ENCODE measurements at regions not wholly inside any gene's neighbourhood (a gene's known extent, or its start where the extent isn't known, plus 50 kb on each side); places are given as distances from the start of the nearest gene placed in this dataset.
"Not testable (repeated sequence)": the region's sequence is repeated elsewhere in the genome, so short reads cannot be mapped to it uniquely, and the experiment has no call there.

DNA sequence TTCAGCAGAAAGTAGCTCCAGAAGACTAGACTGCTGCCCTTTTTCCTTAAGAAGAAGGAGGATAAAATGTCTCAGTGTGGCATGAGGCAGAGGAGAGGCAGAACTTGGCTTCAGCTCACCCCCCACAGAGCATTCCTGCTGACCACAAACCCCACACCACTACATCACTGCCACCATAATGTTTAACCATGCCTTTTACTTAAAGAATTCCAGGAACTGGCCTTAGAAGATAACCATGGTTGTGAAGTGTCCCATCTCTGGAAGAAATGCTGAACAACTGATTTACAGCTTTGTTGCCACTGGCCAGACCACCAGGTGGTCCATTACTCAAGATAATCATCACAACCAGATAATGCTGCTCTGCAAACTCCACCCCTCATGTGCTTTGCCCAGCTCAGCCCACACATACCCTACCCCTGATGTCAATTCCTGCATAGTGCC lies 154.1 kb downstream of the CD24 start:
- DNase-seq = no peak
- H3K4me3 Mint-ChIP-seq = no peak overlapping the region
- H3K27me3 Mint-ChIP-seq = peaks cover 2% of the 10 kb centered on the region
- H3K27ac Mint-ChIP-seq = no peak overlapping the region
- ChIA-PET POLR2A (no interaction called here), CTCF (no interaction called here)
- H3K36me3 Mint-ChIP-seq (ENCODE audit: low read depth) = no peaks in the 10 kb centered on the region
- H3K4me1 Mint-ChIP-seq = no peaks in the 10 kb centered on the region
- no peaks in the 10 kb centered on the region for H3K9me3 Mint-ChIP-seq

DNA sequence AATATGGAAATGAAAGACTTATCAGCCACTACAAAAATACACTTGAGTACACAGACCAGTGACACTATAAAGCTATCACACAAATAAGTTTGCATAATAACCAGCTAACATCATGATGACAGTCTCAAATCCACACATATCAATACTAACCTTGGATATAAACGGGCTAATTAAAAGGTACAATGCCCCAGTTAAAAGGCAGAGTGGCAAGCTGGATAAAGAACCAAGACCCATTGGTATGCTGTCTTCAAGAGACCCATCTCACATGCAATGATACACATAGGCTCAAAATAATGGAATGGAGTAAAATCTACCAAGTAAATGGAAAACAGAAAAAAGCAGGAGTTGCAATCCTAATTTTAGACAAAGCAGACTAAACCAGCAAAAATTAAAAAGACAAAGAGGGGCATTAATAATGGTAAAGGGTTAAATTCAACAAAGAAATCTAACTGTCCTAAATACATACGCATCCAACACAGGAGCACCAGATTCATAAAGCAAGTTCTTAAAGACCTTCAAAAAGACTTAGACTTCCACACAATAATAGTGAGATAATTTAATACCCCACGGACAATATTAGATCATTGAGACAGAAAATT lies 163.3 kb downstream of the CD24 start:
- H3K9me3 Mint-ChIP-seq = peaks cover 42% of the 10 kb centered on the region
- H3K4me3 Mint-ChIP-seq = no peak overlapping the region
- ChIA-PET CTCF (no interaction called here), POLR2A (no interaction called here)
- peaks cover 24% of the 10 kb centered on the region for H3K27me3 Mint-ChIP-seq
- H3K36me3 Mint-ChIP-seq (ENCODE audit: low read depth) = peaks cover 2% of the 10 kb centered on the region
- H3K27ac Mint-ChIP-seq = no peak overlapping the region
- no peaks in the 10 kb centered on the region for H3K4me1 Mint-ChIP-seq
- DNase-seq = no peak

- POLR2A ChIA-PET = no interaction called here
- no peak overlapping the region for H3K27ac Mint-ChIP-seq
- H3K4me1 Mint-ChIP-seq = no peaks in the 10 kb centered on the region
- DNase-seq = no peak
- peaks cover 24% of the 10 kb centered on the region for H3K27me3 Mint-ChIP-seq
- CTCF ChIA-PET = no interaction called here
- peaks cover 42% of the 10 kb centered on the region for H3K9me3 Mint-ChIP-seq
- peaks cover 2% of the 10 kb centered on the region for H3K36me3 Mint-ChIP-seq (ENCODE audit: low read depth)
- H3K4me3 Mint-ChIP-seq = no peak overlapping the region
Measured at GRCh38 chr6:106808758-106809157, 165.8 kb downstream of the CD24 start.

DNA sequence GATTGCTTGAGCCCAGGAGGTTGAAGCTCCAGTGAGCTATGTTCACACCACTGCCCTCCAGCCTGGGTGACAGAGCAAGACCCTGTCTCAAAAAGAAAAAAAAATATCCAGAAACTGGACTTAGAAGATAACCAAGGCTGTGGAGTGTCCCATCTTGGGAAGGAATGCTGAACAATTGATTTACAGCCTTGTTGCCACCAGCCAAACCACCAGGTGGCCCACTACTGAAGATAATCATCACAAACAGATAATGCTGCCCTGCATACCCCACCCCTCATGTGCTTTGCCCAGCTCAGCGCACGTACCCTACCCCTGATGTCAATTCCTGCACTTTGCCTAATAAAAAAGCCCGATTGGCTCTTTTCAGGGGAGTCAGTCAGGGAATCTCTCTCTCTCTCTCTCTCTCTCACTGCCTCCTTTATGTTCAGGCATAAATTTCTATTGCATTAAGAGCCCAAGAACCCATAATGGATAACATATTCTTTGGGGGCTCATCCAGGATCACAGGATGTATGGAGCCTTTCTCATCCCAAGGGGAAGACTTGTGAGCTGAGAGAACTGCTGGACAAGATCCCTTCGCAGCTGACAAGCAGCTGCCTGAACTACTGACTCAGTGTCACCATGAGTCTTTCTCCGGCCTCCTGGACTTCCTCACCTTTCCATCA lies 166.4 kb downstream of the CD24 start:
- H3K9me3 Mint-ChIP-seq = peaks cover 42% of the 10 kb centered on the region
- POLR2A ChIA-PET = no interaction called here
- H3K36me3 Mint-ChIP-seq (ENCODE audit: low read depth) = peaks cover 2% of the 10 kb centered on the region
- H3K4me1 Mint-ChIP-seq = no peaks in the 10 kb centered on the region
- no peak overlapping the region for H3K4me3 Mint-ChIP-seq
- H3K27me3 Mint-ChIP-seq = peaks cover 18% of the 10 kb centered on the region
- DNase-seq = no peak
- H3K27ac Mint-ChIP-seq = no peak overlapping the region
- CTCF ChIA-PET = no interaction called here

DNA sequence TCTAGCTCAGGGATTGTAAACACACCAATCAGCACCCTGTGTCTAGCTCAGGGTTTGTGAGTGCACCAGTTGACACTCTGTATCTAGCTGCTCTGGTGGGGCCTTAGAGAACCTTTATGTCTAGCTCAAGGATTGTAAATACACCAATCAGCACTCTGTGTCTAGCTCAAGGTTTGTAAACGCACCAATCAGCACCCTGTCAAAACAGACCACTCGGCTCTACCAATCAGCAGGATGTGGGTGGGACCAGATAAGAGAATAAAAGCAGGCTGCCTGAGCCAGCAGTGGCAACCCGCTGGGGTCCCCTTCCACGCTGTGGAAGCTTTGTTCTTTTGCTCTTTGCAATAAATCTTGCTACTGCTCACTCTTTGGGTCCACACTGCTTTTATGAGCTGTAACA lies 168.3 kb downstream of the CD24 start:
- H3K4me3 Mint-ChIP-seq; H3K36me3 Mint-ChIP-seq (ENCODE audit: low read depth); H3K27ac Mint-ChIP-seq; DNase-seq; POLR2A ChIA-PET; H3K27me3 Mint-ChIP-seq; H3K4me1 Mint-ChIP-seq: not testable (repeated sequence)
- peaks cover 30% of the 10 kb centered on the region for H3K9me3 Mint-ChIP-seq
- CTCF ChIA-PET = interaction anchor here (0.9 kb wide), 1 partner anchor 9 kb away, joined by 3 read pairs; no protein-coding TSS in a partner anchor

DNA sequence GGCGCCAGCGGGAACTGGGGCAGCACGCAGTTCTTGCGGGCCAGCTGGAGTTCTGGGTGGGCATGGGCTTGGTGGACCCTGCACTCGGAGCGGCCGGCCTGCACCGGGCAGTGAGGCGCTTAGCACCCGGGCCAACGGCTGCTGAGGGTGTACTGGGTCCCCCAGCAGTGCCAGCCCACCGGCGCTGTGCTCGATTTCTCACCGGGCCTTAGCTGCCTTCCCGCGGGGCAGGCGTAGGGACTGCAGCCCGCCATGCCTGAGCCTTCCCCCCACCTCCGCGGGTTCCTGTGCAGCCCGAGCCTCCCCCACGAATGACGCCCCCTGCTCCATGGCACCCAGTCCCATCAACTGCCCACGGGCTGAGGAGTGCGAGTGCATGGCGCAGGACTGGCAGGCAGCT lies 168.8 kb downstream of the CD24 start:
- Mint-ChIP-seq H3K4me3 (no peak overlapping the region), H3K9me3 (peaks cover 25% of the 10 kb centered on the region), H3K27ac (no peak overlapping the region), H3K4me1 (no peaks in the 10 kb centered on the region), H3K27me3 (peaks cover 5% of the 10 kb centered on the region), H3K36me3 (ENCODE audit: low read depth) (no peaks in the 10 kb centered on the region)
- CTCF ChIA-PET = interaction anchor here (0.9 kb wide), 1 partner anchor 8 kb away, joined by 3 read pairs; no protein-coding TSS in a partner anchor
- POLR2A ChIA-PET = no interaction called here
- DNase-seq = no peak

- Mint-ChIP-seq H3K4me3 (no peak overlapping the region), H3K27ac (no peak overlapping the region), H3K36me3 (ENCODE audit: low read depth) (no peaks in the 10 kb centered on the region), H3K9me3 (peaks cover 19% of the 10 kb centered on the region), H3K27me3 (peaks cover 7% of the 10 kb centered on the region), H3K4me1 (peaks cover 1% of the 10 kb centered on the region)
- POLR2A ChIA-PET = no interaction called here
- DNase-seq = no peak
- CTCF ChIA-PET = no interaction called here
Measured at GRCh38 chr6:106804346-106805335, 169.9 kb downstream of the CD24 start.

DNA sequence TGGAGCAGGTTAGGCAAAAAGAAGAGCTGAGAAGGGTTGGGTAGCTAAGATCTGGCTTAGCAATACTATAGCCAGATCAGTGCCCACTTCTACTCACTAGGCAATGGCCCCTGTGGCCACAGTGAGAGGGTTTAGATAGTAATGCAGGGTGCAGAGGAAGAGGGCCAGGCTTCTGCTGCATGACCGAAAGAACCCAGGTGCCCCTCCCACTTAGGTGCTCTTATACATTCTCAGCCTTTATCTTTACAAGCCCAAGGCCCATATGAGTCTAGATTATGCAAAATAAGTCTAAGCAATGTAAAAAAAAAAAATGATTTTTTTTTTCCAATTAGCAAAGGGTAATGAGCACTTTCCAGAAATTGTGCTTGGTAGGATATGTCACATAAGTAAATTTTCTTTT lies 171.3 kb downstream of the CD24 start:
- no peak for DNase-seq
- Mint-ChIP-seq H3K27me3 (peaks cover 6% of the 10 kb centered on the region), H3K4me1 (peaks cover 8% of the 10 kb centered on the region), H3K27ac (no peak overlapping the region), H3K4me3 (no peak overlapping the region), H3K36me3 (ENCODE audit: low read depth) (no peaks in the 10 kb centered on the region), H3K9me3 (peaks cover 7% of the 10 kb centered on the region)
- CTCF ChIA-PET = interaction anchor here (1.0 kb wide), 1 partner anchor 13 kb away, joined by 3 read pairs; no protein-coding TSS in a partner anchor
- POLR2A ChIA-PET = interaction anchor here (0.6 kb wide), 1 partner anchor 147 kb away, joined by 3 read pairs; no protein-coding TSS in a partner anchor

DNA sequence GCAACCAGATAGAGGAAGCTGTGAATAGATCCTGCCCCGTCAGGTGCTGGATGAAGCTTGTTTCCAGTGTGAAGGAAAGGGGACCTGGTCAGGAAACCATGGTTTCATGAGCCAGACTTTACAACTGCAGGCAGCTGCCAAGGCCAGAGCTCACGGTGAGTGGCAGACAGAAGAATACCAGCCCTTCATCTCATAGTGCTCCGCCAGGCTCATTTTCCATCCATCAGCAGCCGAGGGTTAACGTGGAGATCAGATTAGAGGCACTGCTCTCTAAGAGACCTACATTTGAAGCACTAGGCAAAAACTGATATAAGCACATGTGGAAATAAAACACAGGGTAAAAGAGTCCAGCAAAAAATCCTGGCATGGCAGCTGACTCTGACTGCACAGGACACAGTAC lies 172.4 kb downstream of the CD24 start:
- no peak overlapping the region for H3K4me3 Mint-ChIP-seq
- peaks cover 3% of the 10 kb centered on the region for H3K9me3 Mint-ChIP-seq
- H3K36me3 Mint-ChIP-seq (ENCODE audit: low read depth) = no peaks in the 10 kb centered on the region
- H3K27ac Mint-ChIP-seq = no peak overlapping the region
- no peak for DNase-seq
- H3K27me3 Mint-ChIP-seq = peaks cover 13% of the 10 kb centered on the region
- CTCF ChIA-PET = interaction anchor here (1.0 to 1.3 kb wide), 3 partner anchors 9 to 296 kb away, joined by 3 read pairs; no protein-coding TSS in a partner anchor
- POLR2A ChIA-PET = no interaction called here
- peaks cover 8% of the 10 kb centered on the region for H3K4me1 Mint-ChIP-seq

GRCh38 chr6:106801256-106801655 lies 171.9 kb downstream of the QRSL1 start:
- no peak for DNase-seq
- Mint-ChIP-seq H3K27ac (no peak overlapping the region), H3K27me3 (peaks cover 13% of the 10 kb centered on the region), H3K4me1 (peaks cover 8% of the 10 kb centered on the region), H3K9me3 (no peaks in the 10 kb centered on the region), H3K4me3 (no peak overlapping the region), H3K36me3 (ENCODE audit: low read depth) (no peaks in the 10 kb centered on the region)
- ChIA-PET POLR2A (no interaction called here), CTCF (interaction anchor here (1.3 kb wide), 1 partner anchor 9 kb away, joined by 3 read pairs; no protein-coding TSS in a partner anchor)

DNA sequence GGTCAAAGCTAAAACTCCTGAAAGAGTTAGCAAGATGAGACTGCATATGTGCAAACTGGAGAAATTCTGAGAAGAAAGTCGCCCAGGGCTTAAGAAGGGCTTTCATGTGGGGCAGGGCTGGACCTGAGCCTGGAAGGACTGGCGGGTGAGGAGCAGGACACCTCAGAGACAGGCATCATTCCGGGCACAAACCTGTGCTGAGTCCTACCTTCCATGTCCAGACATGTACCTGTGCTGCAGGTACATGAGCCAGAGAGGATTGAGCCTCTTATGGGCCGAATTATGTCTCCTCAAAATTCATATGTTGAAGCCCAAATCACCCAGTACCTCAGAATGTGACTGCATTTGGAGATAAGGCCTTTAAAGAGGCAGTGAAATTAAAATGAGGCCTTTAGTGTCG lies 171.0 kb downstream of the QRSL1 start:
- Mint-ChIP-seq H3K9me3 (no peaks in the 10 kb centered on the region), H3K36me3 (ENCODE audit: low read depth) (no peaks in the 10 kb centered on the region)
- CTCF ChIA-PET = no interaction called here

GRCh38 chr6:106799031-106799894 lies 169.9 kb downstream of the QRSL1 start:
- H3K4me1 Mint-ChIP-seq = peaks cover 8% of the 10 kb centered on the region
- peak; percentile 10 for DNase-seq
- no peaks in the 10 kb centered on the region for H3K9me3 Mint-ChIP-seq
- CTCF ChIA-PET = no interaction called here
- H3K27me3 Mint-ChIP-seq = peaks cover 25% of the 10 kb centered on the region
- no peaks in the 10 kb centered on the region for H3K36me3 Mint-ChIP-seq (ENCODE audit: low read depth)
- H3K4me3 Mint-ChIP-seq = no peak overlapping the region
- no peak overlapping the region for H3K27ac Mint-ChIP-seq
- POLR2A ChIA-PET = no interaction called here

More for the DNA sequence above, 171.0 kb downstream of the QRSL1 start:
- Mint-ChIP-seq H3K27me3 (peaks cover 18% of the 10 kb centered on the region), H3K27ac (no peak overlapping the region), H3K4me1 (peaks cover 8% of the 10 kb centered on the region), H3K4me3 (no peak overlapping the region)
- POLR2A ChIA-PET = no interaction called here
- no peak for DNase-seq
